MM.1S (cell line): ENCODE measurements at regions not wholly inside any gene's neighbourhood (a gene's known extent, or its start where the extent isn't known, plus 50 kb on each side); places are given as distances from the start of the nearest gene placed in this dataset.

Source experiments
- CTCF ChIP-seq: fragments of 300-600 bp; sonication (generic); IDR thresholded peaks from 2 replicates; pipeline ENCODE4 v1.5.1; 2016; ENCODE audit warnings: antibody characterized with exemption, low read length, mixed read lengths
- EZH2 ChIP-seq: fragments of 300-600 bp; sonication (generic); optimal IDR thresholded peaks from 2 replicates; pipeline ENCODE3; 2017; ENCODE audit warnings: low read depth, mild to moderate bottlenecking, antibody characterized with exemption, low read length, mixed read lengths

GRCh38 chr1:193487722-193488121 is 301.3 kb upstream of the B3GALT2 start:
- no peak for TF ChIP-seq CTCF
- TF ChIP-seq EZH2: no peak
